DND-41 (cell line): ENCODE measurements at regions not wholly inside any gene's neighbourhood (a gene's known extent, or its start where the extent isn't known, plus 50 kb on each side); places are given as distances from the start of the nearest gene placed in this dataset.

Experiments
- ATAC-seq: fragments of 200-7000 bp; cut with Tn5 transposase; 3 replicates; pipeline ENCODE4 v1.9.1; 2021; ENCODE audit warnings: low read depth; ENCODE audit not compliant: insufficient read depth
- DNase-seq: peaks from one replicate; pipeline ENCODE4 v3.0.0-alpha.2; 2020
- H2AFZ ChIP-seq: 2 replicates; pipeline ENCODE4 v1.6.0; 2012; ENCODE audit warnings: low read depth, low read length
- H3K27ac ChIP-seq: 2 replicates; pipeline ENCODE4 v1.5.1; 2012; ENCODE audit warnings: low read length, inconsistent platforms
- H3K27me3 ChIP-seq: fragments of 200-600 bp; sonication (generic); 2 replicates; pipeline ENCODE4 v1.6.0; 2012; ENCODE audit warnings: low read length, mild to moderate bottlenecking, inconsistent platforms; ENCODE audit not compliant: insufficient read depth, poor library complexity
- H3K36me3 ChIP-seq: 2 replicates; pipeline ENCODE4 v1.5.1; 2012; ENCODE audit warnings: low read length, inconsistent platforms; ENCODE audit not compliant: insufficient read depth
- H3K4me1 ChIP-seq: 2 replicates; pipeline ENCODE4 v1.5.1; 2012; ENCODE audit warnings: mild to moderate bottlenecking, low read length; ENCODE audit not compliant: insufficient read depth
- H3K4me2 ChIP-seq: 2 replicates; pipeline ENCODE4 v1.6.0; 2012; ENCODE audit warnings: mild to moderate bottlenecking, moderate library complexity, low read length, inconsistent platforms; ENCODE audit not compliant: insufficient read depth
- H3K4me3 ChIP-seq, 2 experiments: fragments of 200-600 bp in 1 of 2; shearing (Covaris generic) in 1 of 2; 2 replicates each; pipeline ENCODE4 v1.5.1; 2012 to 2016; ENCODE audit warnings: inconsistent platforms in 2 of 2, low read length in 2 of 2, mild to moderate bottlenecking in 2 of 2, low read depth in 1 of 2, moderate library complexity in 1 of 2
- H3K79me2 ChIP-seq: 2 replicates; pipeline ENCODE4 v1.6.0; 2012; ENCODE audit warnings: low read length, inconsistent platforms; ENCODE audit not compliant: insufficient read depth
- H3K9ac ChIP-seq: 2 replicates; pipeline ENCODE4 v1.6.0; 2012; ENCODE audit warnings: low read depth, mild to moderate bottlenecking, inconsistent platforms, low read length, moderate library complexity
- H3K9me3 ChIP-seq: 2 replicates; pipeline ENCODE4 v1.5.1; 2012; ENCODE audit warnings: low read length, moderate library complexity, mild to moderate bottlenecking, inconsistent platforms; ENCODE audit not compliant: insufficient read depth, severe bottlenecking
- H4K20me1 ChIP-seq: 2 replicates; pipeline ENCODE4 v1.6.0; 2012; ENCODE audit warnings: low read length; ENCODE audit not compliant: insufficient read depth
- EZH2 ChIP-seq: IDR thresholded peaks from 3 replicates; pipeline ENCODE4 v1.6.1; 2012; ENCODE audit warnings: borderline replicate concordance, low read depth, mild to moderate bottlenecking, moderate library complexity, low read length, inconsistent platforms; ENCODE audit not compliant: severe bottlenecking
- TF ChIP-seq, protein P1 (sequence below): IDR thresholded peaks from 2 replicates; pipeline ENCODE4 v1.5.1; 2012; ENCODE audit warnings: borderline replicate concordance, low read length, moderate library complexity, mild to moderate bottlenecking; ENCODE audit not compliant: poor library complexity, severe bottlenecking; ENCODE audit errors: extremely low read depth

DNA sequence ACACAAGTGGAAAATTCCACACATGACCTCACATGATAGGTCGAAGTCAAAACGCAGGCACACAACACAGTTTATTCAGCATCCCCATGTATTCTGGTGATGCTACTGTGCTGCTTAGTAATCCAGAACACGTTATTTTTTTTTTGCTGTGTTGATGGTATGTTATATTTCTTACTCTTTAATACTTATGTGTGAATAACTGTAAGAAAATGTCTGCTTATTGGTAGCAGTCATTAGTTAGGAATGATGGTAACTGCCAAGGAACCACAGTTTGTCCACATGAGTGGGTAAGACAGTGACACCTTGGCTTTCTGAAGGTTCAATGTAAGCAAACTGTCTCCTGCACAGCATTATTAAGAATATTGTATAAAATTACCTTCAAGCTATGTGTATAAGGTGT, 107.7 kb upstream of the DAPK1 start:
- Histone ChIP-seq H3K36me3 (no peaks in the 10 kb centered on the region), H3K79me2 (no peaks in the 10 kb centered on the region), H3K4me1 (no peaks in the 10 kb centered on the region), H2AFZ (no peak overlapping the region), H3K9ac (no peak overlapping the region), H4K20me1 (no peaks in the 10 kb centered on the region), H3K4me2 (no peak overlapping the region), H3K27me3 (no peaks in the 10 kb centered on the region), H3K9me3 (no peaks in the 10 kb centered on the region), H3K4me3 (no peak overlapping the region), H3K27ac (no peak overlapping the region)
- TF ChIP-seq, protein P1, sequence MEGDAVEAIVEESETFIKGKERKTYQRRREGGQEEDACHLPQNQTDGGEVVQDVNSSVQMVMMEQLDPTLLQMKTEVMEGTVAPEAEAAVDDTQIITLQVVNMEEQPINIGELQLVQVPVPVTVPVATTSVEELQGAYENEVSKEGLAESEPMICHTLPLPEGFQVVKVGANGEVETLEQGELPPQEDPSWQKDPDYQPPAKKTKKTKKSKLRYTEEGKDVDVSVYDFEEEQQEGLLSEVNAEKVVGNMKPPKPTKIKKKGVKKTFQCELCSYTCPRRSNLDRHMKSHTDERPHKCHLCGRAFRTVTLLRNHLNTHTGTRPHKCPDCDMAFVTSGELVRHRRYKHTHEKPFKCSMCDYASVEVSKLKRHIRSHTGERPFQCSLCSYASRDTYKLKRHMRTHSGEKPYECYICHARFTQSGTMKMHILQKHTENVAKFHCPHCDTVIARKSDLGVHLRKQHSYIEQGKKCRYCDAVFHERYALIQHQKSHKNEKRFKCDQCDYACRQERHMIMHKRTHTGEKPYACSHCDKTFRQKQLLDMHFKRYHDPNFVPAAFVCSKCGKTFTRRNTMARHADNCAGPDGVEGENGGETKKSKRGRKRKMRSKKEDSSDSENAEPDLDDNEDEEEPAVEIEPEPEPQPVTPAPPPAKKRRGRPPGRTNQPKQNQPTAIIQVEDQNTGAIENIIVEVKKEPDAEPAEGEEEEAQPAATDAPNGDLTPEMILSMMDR, result no peak
- no peak for TF ChIP-seq EZH2
- no peak for DNase-seq
- no peak for ATAC-seq

GRCh38 chr9:87390361-87390760, 107.3 kb upstream of the DAPK1 start:
- Histone ChIP-seq H4K20me1 (no peaks in the 10 kb centered on the region), H3K4me1 (no peaks in the 10 kb centered on the region), H3K4me2 (no peak overlapping the region), H3K9ac (no peak overlapping the region), H3K4me3 (no peak overlapping the region), H2AFZ (no peak overlapping the region), H3K79me2 (no peaks in the 10 kb centered on the region), H3K27ac (no peak overlapping the region), H3K27me3 (no peaks in the 10 kb centered on the region), H3K36me3 (no peaks in the 10 kb centered on the region), H3K9me3 (no peaks in the 10 kb centered on the region)
- ATAC-seq (no peak), DNase-seq (no peak)
- TF ChIP-seq, protein P1, result no peak
- TF ChIP-seq EZH2, result no peak

- no peaks in the 10 kb centered on the region for H3K9me3 ChIP-seq
- no peak for TF ChIP-seq EZH2
- TF ChIP-seq, protein P1, result no peak
- DNase-seq (no peak), ATAC-seq (no peak)
- H3K79me2 ChIP-seq, result no peaks in the 10 kb centered on the region
- no peak overlapping the region for H2AFZ ChIP-seq
- no peaks in the 10 kb centered on the region for H3K4me1 ChIP-seq
- H3K4me2 ChIP-seq, result no peak overlapping the region
- H3K36me3 ChIP-seq, result no peaks in the 10 kb centered on the region
- no peak overlapping the region for H3K27ac ChIP-seq
- H3K9ac ChIP-seq, result no peak overlapping the region
- no peak overlapping the region for H3K4me3 ChIP-seq
- no peaks in the 10 kb centered on the region for H4K20me1 ChIP-seq
- H3K27me3 ChIP-seq, result no peaks in the 10 kb centered on the region
These were observed 105.6 kb upstream of the DAPK1 start for GRCh38 chr9:87392086-87392485.

GRCh38 chr9:87393706-87394230, 103.9 kb upstream of the DAPK1 start:
- Histone ChIP-seq H3K27ac (no peak overlapping the region), H4K20me1 (no peaks in the 10 kb centered on the region), H3K27me3 (no peaks in the 10 kb centered on the region), H3K79me2 (no peaks in the 10 kb centered on the region), H3K9me3 (no peaks in the 10 kb centered on the region), H3K4me3 (no peak overlapping the region), H3K36me3 (no peaks in the 10 kb centered on the region), H3K4me2 (no peak overlapping the region), H2AFZ (no peak overlapping the region), H3K9ac (no peak overlapping the region), H3K4me1 (no peaks in the 10 kb centered on the region)
- TF ChIP-seq, protein P1, result no peak
- no peak for TF ChIP-seq EZH2
- no peak for DNase-seq
- no peak for ATAC-seq
